NCI-H2107 treated with DMSO at 0.1 percent for 48 hours (cell line): ENCODE measurements at regions not wholly inside any gene's neighbourhood (a gene's known extent, or its start where the extent isn't known, plus 50 kb on each side); places are given as distances from the start of the nearest gene placed in this dataset.
"Not testable (repeated sequence)": the region's sequence is repeated elsewhere in the genome, so short reads cannot be mapped to it uniquely, and the experiment has no call there.

Experiments
- DNase-seq: peaks from one replicate; lab custom pipeline; 2025; ENCODE audit not compliant: unreplicated experiment; lab: John Stamatoyannopoulos, UW

- DNase-seq: no peak
Measured at GRCh38 chr1:112855152-112855828, 100.7 kb downstream of the SLC16A1 start.

GRCh38 chr1:112854368-112854984 is 101.5 kb downstream of the SLC16A1 start:
- DNase-seq: not testable (repeated sequence)

GRCh38 chr1:112853915-112854314 is 102.1 kb downstream of the SLC16A1 start:
- not testable (repeated sequence) for DNase-seq

GRCh38 chr1:112852934-112853333 is 103.1 kb downstream of the SLC16A1 start:
- no peak for DNase-seq

GRCh38 chr1:112852276-112852675 is 103.7 kb downstream of the SLC16A1 start:
- DNase-seq: no peak

GRCh38 chr1:112850034-112850757 is 105.8 kb downstream of the SLC16A1 start:
- no peak for DNase-seq

GRCh38 chr1:112849425-112850033 is 106.5 kb downstream of the SLC16A1 start:
- no peak for DNase-seq

- no peak for DNase-seq
Measured at GRCh38 chr1:112841825-112842224, 114.2 kb downstream of the SLC16A1 start.

- DNase-seq: peak; percentile 73
Measured at GRCh38 chr1:112840631-112841624, 115.1 kb downstream of the SLC16A1 start.

GRCh38 chr1:112836642-112837041 is 119.4 kb downstream of the SLC16A1 start:
- DNase-seq: no peak

GRCh38 chr1:112833806-112834205 is 118.7 kb upstream of the PPM1J start:
- DNase-seq: peak; percentile 75

GRCh38 chr1:112832259-112832658 is 117.1 kb upstream of the PPM1J start:
- DNase-seq: not testable (repeated sequence)

- DNase-seq: not testable (repeated sequence)
Measured at GRCh38 chr1:112829691-112830090, 114.6 kb upstream of the PPM1J start.

- no peak for DNase-seq
Measured at GRCh38 chr1:112828716-112829115, 113.6 kb upstream of the PPM1J start.

- DNase-seq: not testable (repeated sequence)
Measured at GRCh38 chr1:112827391-112827790, 112.3 kb upstream of the PPM1J start.

- no peak for DNase-seq
Measured at GRCh38 chr1:112826217-112826944, 111.2 kb upstream of the PPM1J start.

- not testable (repeated sequence) for DNase-seq
Measured at GRCh38 chr1:112825563-112826216, 110.6 kb upstream of the PPM1J start.

- not testable (repeated sequence) for DNase-seq
Measured at GRCh38 chr1:112825075-112825474, 109.9 kb upstream of the PPM1J start.
